Astrocyte of the hippocampus (primary cell): ENCODE measurements at regions not wholly inside any gene's neighbourhood (a gene's known extent, or its start where the extent isn't known, plus 50 kb on each side); places are given as distances from the start of the nearest gene placed in this dataset.
"Not testable (repeated sequence)": the region's sequence is repeated elsewhere in the genome, so short reads cannot be mapped to it uniquely, and the experiment has no call there.

Experiments
- DNase-seq: peaks from one replicate; pipeline ENCODE4 v3.0.0; 2011; ENCODE audit warnings: low read depth, low spot score

GRCh38 chr2:6111781-6112261 is 419.6 kb downstream of the SOX11 start:
- DNase-seq: no peak

- DNase-seq: no peak
These were observed 421.6 kb downstream of the SOX11 start for GRCh38 chr2:6113786-6114185.

- DNase-seq: no peak
These were observed 435.5 kb downstream of the SOX11 start for GRCh38 chr2:6127718-6128117.

GRCh38 chr2:6139142-6139541 is 447.0 kb downstream of the SOX11 start:
- DNase-seq: no peak

GRCh38 chr2:6139916-6140315 is 447.7 kb downstream of the SOX11 start:
- no peak for DNase-seq

- no peak for DNase-seq
These were observed 448.3 kb downstream of the SOX11 start for GRCh38 chr2:6140509-6140908.

- no peak for DNase-seq
These were observed 451.6 kb downstream of the SOX11 start for GRCh38 chr2:6143812-6144211.

- DNase-seq: not testable (repeated sequence)
These were observed 455.0 kb downstream of the SOX11 start for GRCh38 chr2:6147215-6147614.

GRCh38 chr2:6148882-6149281 is 456.7 kb downstream of the SOX11 start:
- peak; percentile 67 for DNase-seq

- no peak for DNase-seq
These were observed 467.4 kb downstream of the SOX11 start for GRCh38 chr2:6159606-6160005.

- no peak for DNase-seq
These were observed 471.7 kb downstream of the SOX11 start for GRCh38 chr2:6163932-6164331.

GRCh38 chr2:6164986-6165747 is 473.0 kb downstream of the SOX11 start:
- no peak for DNase-seq

- DNase-seq: no peak
These were observed 475.5 kb downstream of the SOX11 start for GRCh38 chr2:6167592-6168138.

GRCh38 chr2:6168485-6168884 is 476.3 kb downstream of the SOX11 start:
- DNase-seq: no peak

- no peak for DNase-seq
These were observed 479.1 kb downstream of the SOX11 start for GRCh38 chr2:6171294-6171693.

GRCh38 chr2:6177811-6178210 is 485.6 kb downstream of the SOX11 start:
- DNase-seq: peak; percentile 32

GRCh38 chr2:6181525-6181924 is 489.3 kb downstream of the SOX11 start:
- DNase-seq: peak; percentile 71

GRCh38 chr2:6181926-6182325 is 489.7 kb downstream of the SOX11 start:
- peak; percentile 36 for DNase-seq

- no peak for DNase-seq
These were observed 491.0 kb downstream of the SOX11 start for GRCh38 chr2:6183226-6183625.

- peak; percentile 62 for DNase-seq
These were observed 492.5 kb downstream of the SOX11 start for GRCh38 chr2:6184532-6185292.

GRCh38 chr2:6186332-6187151 is 494.4 kb downstream of the SOX11 start:
- DNase-seq: peak; percentile 56

- peak; percentile 4 for DNase-seq
These were observed 504.3 kb downstream of the SOX11 start for GRCh38 chr2:6196449-6196848.
